ENCODE measurements at regions not wholly inside any gene's neighbourhood (a gene's known extent, or its start where the extent isn't known, plus 50 kb on each side); places are given as distances from the start of the nearest gene placed in this dataset.
A peak's percentile ranks its signal among the peaks of the same experiment; 100 is the strongest.

DNA sequence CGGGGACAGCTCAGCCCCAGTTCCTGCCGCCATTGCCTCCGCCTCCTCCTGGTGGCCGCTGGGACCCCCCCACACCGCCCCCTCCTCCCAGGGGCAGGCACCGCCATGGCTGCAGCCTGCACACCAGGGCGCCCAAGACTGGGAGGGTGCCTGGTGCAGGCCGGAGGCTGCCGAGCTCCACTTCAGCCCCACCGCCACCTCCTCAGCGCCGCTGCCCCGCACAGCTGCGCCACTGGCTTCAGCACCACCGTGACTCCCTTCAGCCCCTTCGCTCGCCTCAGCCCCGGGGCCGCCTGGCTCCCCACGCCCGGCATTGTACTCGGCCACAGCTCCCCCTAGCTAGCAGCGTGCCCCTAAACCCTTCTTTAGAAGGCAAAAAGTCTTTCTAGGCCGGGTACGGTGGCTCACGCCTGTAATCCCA lies 131.1 kb downstream of the CRYBB2 start:
- DNase-seq (ENCODE audit: low read depth) = no peak

DNA sequence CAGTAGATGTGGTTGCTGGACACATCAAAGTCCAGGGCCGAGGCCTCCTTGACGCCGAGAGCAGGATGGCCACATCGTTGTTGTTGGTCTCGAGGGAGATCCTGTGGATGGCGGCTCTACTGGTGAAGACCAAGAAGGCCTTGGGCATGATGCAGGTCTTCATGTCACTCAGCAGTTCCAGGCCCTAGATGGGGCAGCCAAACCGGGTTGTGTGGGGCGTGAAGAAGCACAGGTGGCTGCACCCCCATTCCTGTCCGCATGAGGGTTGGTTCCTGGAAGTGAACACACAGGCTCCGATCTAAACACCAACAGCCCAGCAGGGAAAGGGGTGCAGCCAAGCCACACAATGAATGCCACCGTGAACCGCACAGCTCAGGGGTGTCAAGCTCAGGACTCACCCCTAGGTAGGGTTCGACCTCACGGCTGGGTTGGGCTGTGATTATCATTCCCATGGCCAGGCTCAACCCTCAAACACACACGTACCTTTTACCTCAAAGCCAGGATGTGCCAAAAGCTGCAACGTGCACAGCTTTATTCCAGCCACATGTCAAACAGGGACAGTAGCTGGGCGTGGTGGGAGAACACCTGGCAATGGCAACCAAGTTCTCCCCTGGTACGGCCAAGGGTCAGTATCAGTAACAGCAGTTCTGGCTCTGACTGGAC lies 132.3 kb downstream of the CRYBB2 start:
- DNase-seq (ENCODE audit: low read depth) = no peak

DNA sequence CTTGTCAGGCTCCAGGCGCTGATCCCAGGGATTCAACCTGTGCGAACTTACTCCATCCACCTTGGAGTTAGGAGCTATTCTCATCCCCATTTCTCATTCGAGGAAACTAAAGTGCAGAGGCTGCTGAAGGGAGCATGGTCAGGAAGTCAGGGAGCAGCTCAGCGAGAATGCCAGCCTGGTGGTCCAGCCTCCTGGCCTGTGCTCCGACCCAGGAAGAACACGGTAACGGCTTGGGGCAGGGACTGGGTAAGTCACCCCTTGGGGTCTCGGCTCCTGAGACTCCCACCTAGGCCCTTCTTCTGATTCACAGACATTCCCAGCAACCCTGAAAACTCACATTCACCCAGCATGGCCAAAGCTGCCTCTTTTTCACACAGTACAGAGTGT lies 132.8 kb downstream of the CRYBB2 start:
- DNase-seq (ENCODE audit: low read depth) = no peak

GRCh38 chr22:25353516-25354445 lies 134.3 kb downstream of the CRYBB2 start:
- no peak for DNase-seq (ENCODE audit: low read depth)

GRCh38 chr22:25354456-25354855 lies 135.0 kb downstream of the CRYBB2 start:
- DNase-seq (ENCODE audit: low read depth) = no peak

- no peak for DNase-seq (ENCODE audit: low read depth)
These were observed 137.7 kb downstream of the CRYBB2 start for GRCh38 chr22:25357132-25357455.

DNA sequence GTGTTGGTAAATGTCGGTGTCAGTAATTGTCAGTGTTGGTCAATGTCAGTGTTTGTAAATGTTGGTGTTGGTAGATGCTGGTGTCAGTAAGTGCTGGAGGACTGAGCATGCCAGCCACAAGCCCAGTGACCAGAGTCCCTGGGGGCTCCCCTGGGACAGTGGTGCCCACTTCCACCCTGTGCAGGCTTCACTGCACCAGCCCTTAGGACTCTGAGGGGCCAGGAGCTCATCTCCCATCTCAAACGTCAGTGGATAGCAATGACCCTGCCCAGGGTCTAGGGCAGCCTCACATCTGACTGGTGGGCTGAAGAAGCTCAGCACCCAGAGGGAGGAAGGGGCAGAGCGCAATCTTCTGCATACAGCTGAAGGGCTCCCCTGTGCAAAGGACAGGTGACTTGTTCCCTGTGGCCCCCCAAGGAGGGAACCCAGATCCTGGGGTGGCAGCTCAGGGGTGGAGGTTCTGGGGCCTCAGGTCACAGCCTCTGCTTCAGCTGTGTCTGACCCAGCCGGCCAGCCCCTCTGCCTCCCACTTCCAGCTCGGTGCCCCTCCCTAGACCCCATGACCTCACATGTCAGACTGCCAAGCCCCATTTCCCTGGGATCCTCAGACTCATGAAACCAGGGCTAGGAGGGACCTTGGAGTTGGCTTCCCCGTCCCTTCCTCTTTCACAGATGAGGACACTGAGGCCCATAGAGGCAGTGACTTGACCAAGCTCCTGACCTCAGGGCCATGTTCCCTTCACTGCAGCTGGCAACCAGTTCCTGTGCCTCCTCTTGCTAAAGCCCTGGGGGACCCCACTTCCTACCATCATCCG lies 138.4 kb downstream of the CRYBB2 start:
- no peak for DNase-seq (ENCODE audit: low read depth)

- DNase-seq (ENCODE audit: low read depth) = no peak
These were observed 139.2 kb downstream of the CRYBB2 start for GRCh38 chr22:25358421-25359170.

GRCh38 chr22:25359601-25360261 lies 140.3 kb downstream of the CRYBB2 start:
- no peak for DNase-seq (ENCODE audit: low read depth)

GRCh38 chr22:25360411-25360810 lies 141.0 kb downstream of the CRYBB2 start:
- no peak for DNase-seq (ENCODE audit: low read depth)

DNA sequence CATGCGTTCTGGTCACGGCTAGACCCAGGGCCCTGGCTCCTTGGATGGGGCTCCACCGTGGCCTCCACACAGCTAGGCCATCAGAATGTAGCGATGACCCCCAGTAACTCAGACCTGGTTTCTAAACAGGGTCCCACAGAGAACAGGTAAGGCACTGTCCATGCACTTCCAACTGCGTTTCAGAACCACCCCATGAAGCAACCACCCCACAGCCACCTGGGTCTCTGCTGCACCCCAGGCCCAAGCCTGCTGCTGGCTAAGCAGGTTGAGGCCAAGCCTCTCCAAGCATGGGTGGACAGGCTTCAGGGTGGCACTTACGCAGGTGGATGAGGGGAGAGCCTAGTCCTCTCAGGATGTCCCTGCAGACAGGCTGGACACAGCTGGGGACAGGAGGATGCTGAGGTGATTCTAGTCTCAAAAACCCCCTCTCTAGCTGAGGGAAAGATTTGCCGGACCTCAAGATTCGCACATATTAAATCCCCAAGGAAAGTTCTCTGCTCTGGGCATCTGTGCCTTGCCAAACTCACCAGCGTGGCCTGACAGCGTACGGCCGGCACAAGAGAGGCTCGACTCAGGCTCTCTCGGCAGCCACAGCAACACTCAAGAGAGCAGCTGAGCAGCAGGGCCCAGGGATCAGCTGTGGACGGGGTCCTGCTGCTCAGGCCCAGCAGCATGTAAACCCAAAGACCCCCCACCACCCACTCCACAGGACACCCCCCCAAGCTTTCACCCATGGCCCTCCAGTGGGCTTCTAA lies 141.6 kb downstream of the CRYBB2 start:
- DNase-seq (ENCODE audit: low read depth) = no peak

DNA sequence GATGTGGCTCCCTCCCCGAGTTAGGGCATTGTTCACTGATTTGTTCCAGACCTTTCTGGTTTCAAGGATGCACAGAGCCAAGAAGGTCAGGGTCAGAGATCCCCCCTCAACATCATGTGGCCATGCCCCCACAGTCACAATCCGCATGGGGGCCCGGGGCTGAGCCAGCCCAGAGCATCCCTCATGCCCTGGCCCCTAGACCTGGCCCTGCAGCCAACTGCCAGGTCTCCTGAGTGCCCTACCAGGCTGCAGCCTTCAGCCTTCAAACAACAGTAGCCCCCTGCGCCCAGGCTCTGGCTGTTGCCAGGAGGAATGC lies 142.4 kb downstream of the CRYBB2 start:
- DNase-seq (ENCODE audit: low read depth) = no peak

DNA sequence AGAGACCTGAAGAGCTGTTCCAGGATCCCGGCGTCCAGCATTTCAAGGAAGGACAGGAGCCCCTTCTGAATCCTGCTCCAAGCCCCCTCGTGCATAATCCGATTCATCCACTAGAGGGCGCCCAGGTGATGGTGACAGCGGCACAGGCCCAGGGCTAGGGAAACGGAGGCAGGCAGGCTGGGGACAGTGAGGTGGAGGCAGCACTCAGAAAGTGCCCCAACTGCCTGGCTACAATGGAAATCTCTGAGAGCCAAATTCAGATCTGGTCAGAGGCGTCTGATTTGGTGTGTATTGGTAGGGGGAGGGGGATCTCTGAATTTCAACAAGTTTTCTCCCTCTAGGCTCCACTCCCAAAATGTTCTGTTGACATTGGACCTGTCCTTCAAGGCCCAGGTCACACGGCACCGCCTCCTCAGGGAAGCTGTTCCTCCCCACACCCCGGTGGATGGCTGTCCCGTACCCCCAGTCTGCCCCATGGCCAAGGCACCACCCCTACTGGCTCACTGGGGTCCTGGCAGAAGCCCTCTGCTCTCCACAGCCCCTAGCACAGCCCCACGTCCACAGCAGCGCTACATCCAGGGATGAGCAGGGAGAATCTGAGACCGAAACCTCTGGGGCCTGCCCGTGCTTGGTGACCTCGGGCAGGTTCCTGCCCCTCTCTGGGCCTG lies 142.9 kb downstream of the CRYBB2 start:
- peak; percentile 67 for DNase-seq (ENCODE audit: low read depth)

DNA sequence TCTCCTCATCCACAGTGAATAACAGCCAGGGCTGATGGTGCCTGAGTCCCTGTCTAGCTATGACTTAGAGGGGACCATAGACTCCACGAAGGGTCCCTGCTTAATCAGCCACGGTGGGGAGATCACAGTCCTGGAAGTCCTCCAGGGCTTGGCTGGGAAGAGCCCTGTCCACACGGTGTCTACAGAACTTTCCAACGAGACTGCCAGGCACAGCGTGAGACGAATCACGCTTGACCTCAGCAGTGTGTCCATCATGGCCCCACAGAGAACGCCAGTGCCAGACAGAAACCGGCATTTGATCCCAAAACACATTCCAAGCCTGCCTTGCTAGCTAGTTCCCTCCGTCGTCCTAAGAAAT lies 143.4 kb downstream of the CRYBB2 start:
- no peak for DNase-seq (ENCODE audit: low read depth)

DNA sequence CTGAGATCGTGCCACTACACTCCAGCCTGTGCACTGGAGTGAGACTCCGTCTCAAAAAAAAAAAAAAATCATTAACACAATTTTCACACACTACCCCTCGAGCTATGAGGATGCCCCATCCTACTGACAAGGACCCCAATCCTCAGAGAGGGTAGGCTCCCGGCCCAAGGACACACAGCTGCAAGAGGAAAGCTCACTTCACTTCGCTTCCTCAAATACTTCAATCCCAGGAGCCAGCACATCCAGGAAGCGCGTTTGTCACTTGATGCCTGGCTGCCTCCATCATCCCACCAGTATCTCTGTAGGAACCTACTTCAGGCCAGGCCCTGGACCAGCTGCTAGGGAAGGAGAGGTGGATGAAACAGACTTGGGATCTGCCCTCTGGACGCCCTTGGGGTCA lies 144.0 kb downstream of the CRYBB2 start:
- DNase-seq (ENCODE audit: low read depth) = no peak

GRCh38 chr22:25364281-25364680 lies 144.8 kb downstream of the CRYBB2 start:
- no peak for DNase-seq (ENCODE audit: low read depth)

- DNase-seq (ENCODE audit: low read depth) = no peak
These were observed 145.3 kb downstream of the CRYBB2 start for GRCh38 chr22:25364736-25365241.

- no peak for DNase-seq (ENCODE audit: low read depth)
These were observed 146.2 kb downstream of the CRYBB2 start for GRCh38 chr22:25365491-25366261.

GRCh38 chr22:25366408-25366807 lies 147.0 kb downstream of the CRYBB2 start:
- no peak for DNase-seq (ENCODE audit: low read depth)

Measured in activated T-cell treated with anti-CD3 and anti-CD28 coated beads for 1 hour (primary cell).